ENCODE measurements at regions not wholly inside any gene's neighbourhood (a gene's known extent, or its start where the extent isn't known, plus 50 kb on each side); places are given as distances from the start of the nearest gene placed in this dataset.
"Not testable (repeated sequence)": the region's sequence is repeated elsewhere in the genome, so short reads cannot be mapped to it uniquely, and the experiment has no call there.

GRCh38 chrX:95956745-95957144, 727.9 kb upstream of the DIAPH2 start:
- no peak overlapping the region for H3K4me3 ChIP-seq (ENCODE audit: low read depth, low read length)
- no peak for DNase-seq (ENCODE audit: low read depth)
- TF ChIP-seq, protein P1, sequence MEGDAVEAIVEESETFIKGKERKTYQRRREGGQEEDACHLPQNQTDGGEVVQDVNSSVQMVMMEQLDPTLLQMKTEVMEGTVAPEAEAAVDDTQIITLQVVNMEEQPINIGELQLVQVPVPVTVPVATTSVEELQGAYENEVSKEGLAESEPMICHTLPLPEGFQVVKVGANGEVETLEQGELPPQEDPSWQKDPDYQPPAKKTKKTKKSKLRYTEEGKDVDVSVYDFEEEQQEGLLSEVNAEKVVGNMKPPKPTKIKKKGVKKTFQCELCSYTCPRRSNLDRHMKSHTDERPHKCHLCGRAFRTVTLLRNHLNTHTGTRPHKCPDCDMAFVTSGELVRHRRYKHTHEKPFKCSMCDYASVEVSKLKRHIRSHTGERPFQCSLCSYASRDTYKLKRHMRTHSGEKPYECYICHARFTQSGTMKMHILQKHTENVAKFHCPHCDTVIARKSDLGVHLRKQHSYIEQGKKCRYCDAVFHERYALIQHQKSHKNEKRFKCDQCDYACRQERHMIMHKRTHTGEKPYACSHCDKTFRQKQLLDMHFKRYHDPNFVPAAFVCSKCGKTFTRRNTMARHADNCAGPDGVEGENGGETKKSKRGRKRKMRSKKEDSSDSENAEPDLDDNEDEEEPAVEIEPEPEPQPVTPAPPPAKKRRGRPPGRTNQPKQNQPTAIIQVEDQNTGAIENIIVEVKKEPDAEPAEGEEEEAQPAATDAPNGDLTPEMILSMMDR (IDR thresholded peaks at IDR 0.05; ENCODE audit: low read depth, low read length, missing control alignments), result no peak

DNA sequence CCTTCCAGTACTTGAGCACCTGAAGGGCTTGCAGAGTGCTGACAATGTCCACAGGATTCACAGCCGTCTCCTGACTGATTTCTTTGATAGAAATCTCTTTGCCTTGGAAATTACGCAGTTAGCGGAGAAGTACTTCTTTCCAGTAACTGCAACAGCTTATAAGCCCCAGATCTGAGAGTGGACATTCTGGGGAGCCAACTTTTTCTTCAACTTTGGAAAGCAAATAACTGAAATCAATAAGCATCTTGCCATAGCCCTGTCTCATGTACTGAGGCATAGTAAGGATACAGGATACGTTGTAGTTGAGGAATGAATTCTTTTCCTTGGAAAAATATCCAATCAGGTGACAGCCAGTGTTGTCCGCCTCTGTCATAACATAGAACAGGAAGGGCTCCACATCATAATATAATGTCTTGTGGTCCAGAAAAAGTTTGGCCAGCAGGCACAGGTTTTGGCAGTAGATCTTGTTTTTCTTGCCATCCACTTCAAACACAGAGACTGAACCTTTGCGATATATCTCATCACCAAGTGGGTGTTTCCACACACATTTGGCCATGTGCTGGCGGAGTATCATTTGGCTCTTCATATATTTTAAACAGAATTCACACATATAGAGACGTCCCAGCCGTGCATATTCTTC, 711.1 kb upstream of the DIAPH2 start:
- DNase-seq (ENCODE audit: low read depth), result not testable (repeated sequence)

DNA sequence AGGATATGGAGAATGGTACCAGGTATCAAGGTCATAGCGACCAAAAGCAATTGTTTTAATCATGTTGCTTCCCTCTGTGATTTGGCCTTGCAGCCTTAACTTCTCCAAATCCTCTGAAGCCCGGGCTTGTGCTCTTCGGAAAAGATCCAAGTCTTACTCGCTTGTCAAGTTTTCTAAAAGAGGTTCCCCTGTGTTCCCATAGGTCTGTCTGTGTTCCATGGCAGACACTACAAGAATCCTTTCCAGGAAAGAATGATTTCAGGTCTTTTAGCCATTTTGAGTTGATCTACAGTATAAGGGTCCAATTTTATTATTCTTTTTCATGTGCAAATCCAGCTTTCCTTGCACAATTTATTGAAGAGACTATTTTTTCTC, 710.6 kb upstream of the DIAPH2 start:
- no peak overlapping the region for H3K4me3 ChIP-seq (ENCODE audit: low read depth, low read length)
- TF ChIP-seq, protein P1 (IDR thresholded peaks at IDR 0.05; ENCODE audit: low read depth, low read length, missing control alignments), result no peak
- no peak for DNase-seq (ENCODE audit: low read depth)

More for the DNA sequence above, 711.1 kb upstream of the DIAPH2 start:
- H3K4me3 ChIP-seq (ENCODE audit: low read depth, low read length), result not testable (repeated sequence)

GRCh38 chrX:95974890-95975289, 709.8 kb upstream of the DIAPH2 start:
- TF ChIP-seq, protein P1 (IDR thresholded peaks at IDR 0.05; ENCODE audit: low read depth, low read length, missing control alignments), result no peak
- H3K4me3 ChIP-seq (ENCODE audit: low read depth, low read length), result no peak overlapping the region
- no peak for DNase-seq (ENCODE audit: low read depth)

DNA sequence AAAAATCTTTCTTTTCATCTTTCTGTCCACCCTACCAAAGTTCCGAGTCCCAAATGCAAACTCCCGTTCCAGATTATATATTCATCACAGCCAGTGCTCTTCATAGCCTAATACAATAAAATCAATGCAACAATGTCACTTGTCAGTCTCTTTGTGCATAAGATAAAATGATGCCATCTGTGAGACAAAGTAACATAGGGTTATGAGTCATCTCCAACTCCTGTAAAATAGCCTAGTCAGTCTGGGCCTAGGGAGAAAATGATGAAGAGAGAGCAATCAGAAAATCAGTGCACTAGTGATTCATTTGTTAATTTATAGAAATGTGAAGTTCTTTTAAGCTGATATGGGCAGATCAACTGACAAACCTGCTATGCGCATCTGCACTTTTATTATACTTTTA, 689.1 kb upstream of the DIAPH2 start:
- TF ChIP-seq, protein P1 (IDR thresholded peaks at IDR 0.05; ENCODE audit: low read depth, low read length, missing control alignments), result no peak
- no peak overlapping the region for H3K4me3 ChIP-seq (ENCODE audit: low read depth, low read length)
- DNase-seq (ENCODE audit: low read depth), result no peak

DNA sequence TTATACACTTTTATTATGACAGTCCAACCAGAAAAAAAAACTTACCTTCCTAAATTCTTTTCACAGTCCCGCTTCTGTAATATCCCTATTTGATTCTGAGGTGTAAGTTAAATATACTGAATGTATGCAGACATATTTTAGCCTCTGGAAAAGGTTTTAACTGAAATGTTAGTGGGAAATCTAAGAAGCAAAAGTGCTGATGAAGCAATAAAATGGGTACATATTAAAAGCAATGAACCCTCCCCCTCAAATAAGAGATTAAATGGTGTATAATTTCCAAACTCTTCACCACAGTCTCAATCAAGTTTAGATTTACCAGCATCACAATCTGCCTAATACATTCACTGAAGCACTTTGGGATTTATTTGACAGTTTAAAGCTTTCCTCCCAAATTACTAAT, 688.3 kb upstream of the DIAPH2 start:
- TF ChIP-seq, protein P1 (IDR thresholded peaks at IDR 0.05; ENCODE audit: low read depth, low read length, missing control alignments), result no peak
- H3K4me3 ChIP-seq (ENCODE audit: low read depth, low read length), result no peak overlapping the region
- no peak for DNase-seq (ENCODE audit: low read depth)

- TF ChIP-seq, protein P1 (IDR thresholded peaks at IDR 0.05; ENCODE audit: low read depth, low read length, missing control alignments), result no peak
- H3K4me3 ChIP-seq (ENCODE audit: low read depth, low read length), result no peak overlapping the region
- no peak for DNase-seq (ENCODE audit: low read depth)
Measured at GRCh38 chrX:96002431-96002830, 682.2 kb upstream of the DIAPH2 start.

Measured in GM12864 (cell line).